ENCODE measurements at regions not wholly inside any gene's neighbourhood (a gene's known extent, or its start where the extent isn't known, plus 50 kb on each side); places are given as distances from the start of the nearest gene placed in this dataset.

GRCh38 chr4:146105464-146105863, 70.1 kb upstream of the LSM6 start (continued):
- TF ChIP-seq, protein P1, sequence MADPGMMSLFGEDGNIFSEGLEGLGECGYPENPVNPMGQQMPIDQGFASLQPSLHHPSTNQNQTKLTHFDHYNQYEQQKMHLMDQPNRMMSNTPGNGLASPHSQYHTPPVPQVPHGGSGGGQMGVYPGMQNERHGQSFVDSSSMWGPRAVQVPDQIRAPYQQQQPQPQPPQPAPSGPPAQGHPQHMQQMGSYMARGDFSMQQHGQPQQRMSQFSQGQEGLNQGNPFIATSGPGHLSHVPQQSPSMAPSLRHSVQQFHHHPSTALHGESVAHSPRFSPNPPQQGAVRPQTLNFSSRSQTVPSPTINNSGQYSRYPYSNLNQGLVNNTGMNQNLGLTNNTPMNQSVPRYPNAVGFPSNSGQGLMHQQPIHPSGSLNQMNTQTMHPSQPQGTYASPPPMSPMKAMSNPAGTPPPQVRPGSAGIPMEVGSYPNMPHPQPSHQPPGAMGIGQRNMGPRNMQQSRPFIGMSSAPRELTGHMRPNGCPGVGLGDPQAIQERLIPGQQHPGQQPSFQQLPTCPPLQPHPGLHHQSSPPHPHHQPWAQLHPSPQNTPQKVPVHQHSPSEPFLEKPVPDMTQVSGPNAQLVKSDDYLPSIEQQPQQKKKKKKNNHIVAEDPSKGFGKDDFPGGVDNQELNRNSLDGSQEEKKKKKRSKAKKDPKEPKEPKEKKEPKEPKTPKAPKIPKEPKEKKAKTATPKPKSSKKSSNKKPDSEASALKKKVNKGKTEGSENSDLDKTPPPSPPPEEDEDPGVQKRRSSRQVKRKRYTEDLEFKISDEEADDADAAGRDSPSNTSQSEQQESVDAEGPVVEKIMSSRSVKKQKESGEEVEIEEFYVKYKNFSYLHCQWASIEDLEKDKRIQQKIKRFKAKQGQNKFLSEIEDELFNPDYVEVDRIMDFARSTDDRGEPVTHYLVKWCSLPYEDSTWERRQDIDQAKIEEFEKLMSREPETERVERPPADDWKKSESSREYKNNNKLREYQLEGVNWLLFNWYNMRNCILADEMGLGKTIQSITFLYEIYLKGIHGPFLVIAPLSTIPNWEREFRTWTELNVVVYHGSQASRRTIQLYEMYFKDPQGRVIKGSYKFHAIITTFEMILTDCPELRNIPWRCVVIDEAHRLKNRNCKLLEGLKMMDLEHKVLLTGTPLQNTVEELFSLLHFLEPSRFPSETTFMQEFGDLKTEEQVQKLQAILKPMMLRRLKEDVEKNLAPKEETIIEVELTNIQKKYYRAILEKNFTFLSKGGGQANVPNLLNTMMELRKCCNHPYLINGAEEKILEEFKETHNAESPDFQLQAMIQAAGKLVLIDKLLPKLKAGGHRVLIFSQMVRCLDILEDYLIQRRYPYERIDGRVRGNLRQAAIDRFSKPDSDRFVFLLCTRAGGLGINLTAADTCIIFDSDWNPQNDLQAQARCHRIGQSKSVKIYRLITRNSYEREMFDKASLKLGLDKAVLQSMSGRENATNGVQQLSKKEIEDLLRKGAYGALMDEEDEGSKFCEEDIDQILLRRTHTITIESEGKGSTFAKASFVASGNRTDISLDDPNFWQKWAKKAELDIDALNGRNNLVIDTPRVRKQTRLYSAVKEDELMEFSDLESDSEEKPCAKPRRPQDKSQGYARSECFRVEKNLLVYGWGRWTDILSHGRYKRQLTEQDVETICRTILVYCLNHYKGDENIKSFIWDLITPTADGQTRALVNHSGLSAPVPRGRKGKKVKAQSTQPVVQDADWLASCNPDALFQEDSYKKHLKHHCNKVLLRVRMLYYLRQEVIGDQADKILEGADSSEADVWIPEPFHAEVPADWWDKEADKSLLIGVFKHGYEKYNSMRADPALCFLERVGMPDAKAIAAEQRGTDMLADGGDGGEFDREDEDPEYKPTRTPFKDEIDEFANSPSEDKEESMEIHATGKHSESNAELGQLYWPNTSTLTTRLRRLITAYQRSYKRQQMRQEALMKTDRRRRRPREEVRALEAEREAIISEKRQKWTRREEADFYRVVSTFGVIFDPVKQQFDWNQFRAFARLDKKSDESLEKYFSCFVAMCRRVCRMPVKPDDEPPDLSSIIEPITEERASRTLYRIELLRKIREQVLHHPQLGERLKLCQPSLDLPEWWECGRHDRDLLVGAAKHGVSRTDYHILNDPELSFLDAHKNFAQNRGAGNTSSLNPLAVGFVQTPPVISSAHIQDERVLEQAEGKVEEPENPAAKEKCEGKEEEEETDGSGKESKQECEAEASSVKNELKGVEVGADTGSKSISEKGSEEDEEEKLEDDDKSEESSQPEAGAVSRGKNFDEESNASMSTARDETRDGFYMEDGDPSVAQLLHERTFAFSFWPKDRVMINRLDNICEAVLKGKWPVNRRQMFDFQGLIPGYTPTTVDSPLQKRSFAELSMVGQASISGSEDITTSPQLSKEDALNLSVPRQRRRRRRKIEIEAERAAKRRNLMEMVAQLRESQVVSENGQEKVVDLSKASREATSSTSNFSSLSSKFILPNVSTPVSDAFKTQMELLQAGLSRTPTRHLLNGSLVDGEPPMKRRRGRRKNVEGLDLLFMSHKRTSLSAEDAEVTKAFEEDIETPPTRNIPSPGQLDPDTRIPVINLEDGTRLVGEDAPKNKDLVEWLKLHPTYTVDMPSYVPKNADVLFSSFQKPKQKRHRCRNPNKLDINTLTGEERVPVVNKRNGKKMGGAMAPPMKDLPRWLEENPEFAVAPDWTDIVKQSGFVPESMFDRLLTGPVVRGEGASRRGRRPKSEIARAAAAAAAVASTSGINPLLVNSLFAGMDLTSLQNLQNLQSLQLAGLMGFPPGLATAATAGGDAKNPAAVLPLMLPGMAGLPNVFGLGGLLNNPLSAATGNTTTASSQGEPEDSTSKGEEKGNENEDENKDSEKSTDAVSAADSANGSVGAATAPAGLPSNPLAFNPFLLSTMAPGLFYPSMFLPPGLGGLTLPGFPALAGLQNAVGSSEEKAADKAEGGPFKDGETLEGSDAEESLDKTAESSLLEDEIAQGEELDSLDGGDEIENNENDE (IDR thresholded peaks at IDR 0.05; ENCODE audit: insufficient replicate concordance, low read length) = no peak

All from H1 (cell line).